CD14-positive monocyte (primary cell): ENCODE measurements at regions not wholly inside any gene's neighbourhood (a gene's known extent, or its start where the extent isn't known, plus 50 kb on each side); places are given as distances from the start of the nearest gene placed in this dataset.

Experiments
- DNase-seq, 3 donors: peaks; one replicate each; pipeline ENCODE4 v3.0.0-alpha.2; 2011 to 2022
- H2AFZ ChIP-seq: 2 replicates; pipeline ENCODE4 v1.6.0; 2012; ENCODE audit warnings: mild to moderate bottlenecking, low read depth, low read length, inconsistent platforms; ENCODE audit not compliant: insufficient read depth, poor library complexity, severe bottlenecking
- H3K27ac ChIP-seq, 2 donors: 1 replicate in 1 of 2; 2 replicates in 1 of 2; pipeline ENCODE4 v1.5.1; 2012 to 2013; ENCODE audit warnings: low read length in 2 of 2, control low read depth in 1 of 2, inconsistent platforms in 1 of 2, low read depth in 1 of 2, mild to moderate bottlenecking in 1 of 2
- H3K27me3 ChIP-seq, 2 donors: one replicate each; pipeline versions ENCODE4 v1.6.0 to v1.6.1; 2011 to 2013; ENCODE audit warnings: low read length in 2 of 2; ENCODE audit not compliant: control insufficient read depth in 2 of 2, insufficient read depth in 2 of 2
- H3K36me3 ChIP-seq, 2 donors: replicated peaks in 1 of 2; 1 replicate in 1 of 2; 2 replicates in 1 of 2; pipeline versions ENCODE4 v1.5.1 to v1.6.1; 2012 to 2013; ENCODE audit warnings: low read length in 2 of 2, control low read depth in 1 of 2, inconsistent platforms in 1 of 2, mild to moderate bottlenecking in 1 of 2; ENCODE audit not compliant: insufficient read depth in 2 of 2, control insufficient read depth in 1 of 2
- H3K4me1 ChIP-seq, 2 donors: 1 replicate in 1 of 2; 2 replicates in 1 of 2; pipeline versions ENCODE4 v1.5.1 to v1.6.1; 2012 to 2013; ENCODE audit warnings: low read length in 2 of 2, control low read depth in 1 of 2, inconsistent platforms in 1 of 2, mild to moderate bottlenecking in 1 of 2, moderate library complexity in 1 of 2; ENCODE audit not compliant: insufficient read depth in 2 of 2, control insufficient read depth in 1 of 2
- H3K4me2 ChIP-seq: replicated peaks from 2 replicates; pipeline ENCODE3; 2012; ENCODE audit warnings: low read length, moderate library complexity, mild to moderate bottlenecking; ENCODE audit not compliant: poor library complexity, severe bottlenecking; ENCODE audit errors: extremely low read depth
- H3K4me3 ChIP-seq, 3 experiments: fragments of 200-600 bp in 1 of 3; sonication (generic) in 1 of 3; replicated peaks in 1 of 3; 1 replicate in 2 of 3; 2 replicates in 1 of 3; pipeline ENCODE4 v1.5.1; 2011 to 2013; ENCODE audit warnings: low read length in 3 of 3, mild to moderate bottlenecking in 3 of 3, control low read depth in 2 of 3, low read depth in 2 of 3, inconsistent platforms in 1 of 3, moderate library complexity in 1 of 3
- H3K79me2 ChIP-seq: 2 replicates; pipeline ENCODE4 v1.6.0; 2012; ENCODE audit warnings: mild to moderate bottlenecking, control low read depth, inconsistent platforms, low read length, moderate library complexity; ENCODE audit not compliant: insufficient read depth
- H3K9ac ChIP-seq: 2 replicates; pipeline ENCODE4 v1.6.0; 2017; ENCODE audit warnings: low read length, mild to moderate bottlenecking; ENCODE audit not compliant: insufficient read depth, poor library complexity, severe bottlenecking
- H3K9me3 ChIP-seq, 2 donors: replicated peaks in 1 of 2; 1 replicate in 1 of 2; 2 replicates in 1 of 2; pipeline versions ENCODE4 v1.5.1 to v1.6.1; 2012 to 2013; ENCODE audit warnings: low read length in 2 of 2, control low read depth in 1 of 2; ENCODE audit not compliant: control insufficient read depth in 1 of 2, insufficient read depth in 1 of 2
- H4K20me1 ChIP-seq: 2 replicates; pipeline ENCODE4 v1.6.0; 2012; ENCODE audit warnings: mild to moderate bottlenecking, low read length, control low read depth, moderate library complexity; ENCODE audit not compliant: insufficient read depth
- H3K27ac Mint-ChIP-seq, 7 donors: one replicate each; pipeline ENCODE4 v1.8.0; 2020; ENCODE audit warnings: mild to moderate bottlenecking in 7 of 7, mixed read lengths in 7 of 7, moderate library complexity in 6 of 7, inconsistent platforms in 2 of 7
- H3K27me3 Mint-ChIP-seq, 3 donors: one replicate each; pipeline ENCODE4 v1.8.0; 2021 to 2022; ENCODE audit warnings: low read depth in 3 of 3, mild to moderate bottlenecking in 3 of 3, mixed read lengths in 3 of 3, moderate library complexity in 3 of 3, inconsistent platforms in 1 of 3
- H3K36me3 Mint-ChIP-seq, 2 donors: one replicate each; pipeline ENCODE4 v1.8.0; 2020; ENCODE audit warnings: mixed read lengths in 2 of 2, inconsistent platforms in 1 of 2, mild to moderate bottlenecking in 1 of 2
- H3K4me1 Mint-ChIP-seq: one replicate; pipeline ENCODE4 v1.8.0; 2020; ENCODE audit warnings: mild to moderate bottlenecking, mixed read lengths
- H3K4me3 Mint-ChIP-seq, 2 donors: one replicate each; pipeline ENCODE4 v1.8.0; 2020; ENCODE audit warnings: mild to moderate bottlenecking in 2 of 2, mixed read lengths in 2 of 2, moderate library complexity in 1 of 2
- H3K9me3 Mint-ChIP-seq, 7 donors: one replicate each; pipeline ENCODE4 v1.8.0; 2020 to 2022; ENCODE audit warnings: mixed read lengths in 7 of 7, mild to moderate bottlenecking in 6 of 7, moderate library complexity in 6 of 7, inconsistent platforms in 2 of 7
- CTCF ChIP-seq: fragments of 200-600 bp; IDR thresholded peaks from one replicate; pipeline ENCODE4 v1.8.0; 2022; ENCODE audit warnings: antibody characterized with exemption, mild to moderate bottlenecking
- WGBS: methylation state at CpG from one replicate; pipeline ENCODE4 v1.1.5; 2013; ENCODE audit warnings: missing lambda C conversion rate; ENCODE audit not compliant: insufficient coverage; 5-methylcytosine and 5-hydroxymethylcytosine counted together
- intact Hi-C, 2 donors: fragments of 100-400 bp; cut with micrococcal nuclease; formaldehyde crosslinking; loops; one replicate each; pipeline versions ENCODE4 v1.15.0 to v1.15.1; 2023

GRCh38 chr10:107391901-107392300 is 227.4 kb upstream of the SORCS1 start:
- Histone ChIP-seq H3K36me3 (no peaks in the 10 kb centered on the region), H3K9ac (no peak overlapping the region), H3K4me3 (no peak overlapping the region), H3K4me2 (no peak overlapping the region), H3K27me3 (no peaks in the 10 kb centered on the region), H3K9me3 (no peaks in the 10 kb centered on the region), H3K27ac (no peak overlapping the region), H3K79me2 (no peaks in the 10 kb centered on the region), H4K20me1 (no peaks in the 10 kb centered on the region), H3K4me1 (no peaks in the 10 kb centered on the region), H2AFZ (no peak overlapping the region)
- Mint-ChIP-seq H3K36me3 (no peaks in the 10 kb centered on the region), H3K4me3 (no peak overlapping the region), H3K4me1 (no peaks in the 10 kb centered on the region), H3K27me3 (peaks cover 0 to 1% (median 0%) of the 10 kb centered on the region in 3 donors), H3K27ac (no peak overlapping the region), H3K9me3 (peaks cover 0 to 2% (median 0%) of the 10 kb centered on the region in 7 donors)
- no peak for TF ChIP-seq CTCF
- DNase-seq = no peak
- intact Hi-C loops = no loop called here
- WGBS = no CpG with 5 or more reads among the region's 4 CpGs

- Histone ChIP-seq H3K9me3 (no peaks in the 10 kb centered on the region), H4K20me1 (no peaks in the 10 kb centered on the region), H2AFZ (no peak overlapping the region), H3K79me2 (no peaks in the 10 kb centered on the region), H3K27ac (no peak overlapping the region), H3K4me3 (no peak overlapping the region), H3K4me2 (no peak overlapping the region), H3K27me3 (no peaks in the 10 kb centered on the region), H3K4me1 (no peaks in the 10 kb centered on the region), H3K36me3 (no peaks in the 10 kb centered on the region), H3K9ac (no peak overlapping the region)
- no peaks in the 10 kb centered on the region for H3K27me3 Mint-ChIP-seq
- no peak overlapping the region for H3K4me3 Mint-ChIP-seq
- intact Hi-C loops = no loop called here
- no peaks in the 10 kb centered on the region for H3K36me3 Mint-ChIP-seq
- TF ChIP-seq CTCF = no peak
- no peaks in the 10 kb centered on the region for H3K4me1 Mint-ChIP-seq
- no peak for DNase-seq
- no peak overlapping the region for H3K27ac Mint-ChIP-seq
- no CpG with 5 or more reads among the region's 1 CpG for WGBS
- H3K9me3 Mint-ChIP-seq = peaks cover 0 to 2% (median 0%) of the 10 kb centered on the region in 7 donors
Observed at GRCh38 chr10:107390563-107390962, 226.1 kb upstream of the SORCS1 start.
